ENCODE measurements at regions not wholly inside any gene's neighbourhood (a gene's known extent, or its start where the extent isn't known, plus 50 kb on each side); places are given as distances from the start of the nearest gene placed in this dataset.
A peak's percentile ranks its signal among the peaks of the same experiment; 100 is the strongest.

DNA sequence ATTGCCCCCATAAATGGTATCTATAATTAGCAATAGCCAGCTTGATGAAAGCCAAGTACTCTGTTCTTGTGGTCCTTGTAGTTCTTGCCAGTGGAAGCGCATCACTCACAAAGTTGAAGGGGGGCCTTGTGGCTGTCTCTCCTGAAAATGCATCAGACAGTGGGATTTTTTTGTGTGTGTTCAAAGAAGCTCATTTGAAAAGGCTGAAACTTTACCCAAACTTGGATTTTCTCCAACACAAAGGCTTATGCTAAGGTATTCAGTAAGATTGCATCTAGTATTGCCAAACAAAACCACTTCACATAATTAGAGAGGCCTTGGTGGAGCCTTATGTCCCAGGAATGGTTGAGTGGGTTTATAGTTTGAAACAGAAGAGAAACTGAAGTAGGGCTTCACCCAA, 216.7 kb upstream of the TMTC1 start:
- peak; percentile 38 to 54 for DNase-seq (ENCODE audit: low read depth in 2 of 2)
- no peak for TF ChIP-seq CTCF (IDR thresholded peaks at IDR 0.05; ENCODE audit: low read depth, low read length)
- H3K4me3 ChIP-seq (replicated peaks in 1 of 2; ENCODE audit: low read depth in 2 of 2, low read length in 2 of 2), result no peak overlapping the region

DNA sequence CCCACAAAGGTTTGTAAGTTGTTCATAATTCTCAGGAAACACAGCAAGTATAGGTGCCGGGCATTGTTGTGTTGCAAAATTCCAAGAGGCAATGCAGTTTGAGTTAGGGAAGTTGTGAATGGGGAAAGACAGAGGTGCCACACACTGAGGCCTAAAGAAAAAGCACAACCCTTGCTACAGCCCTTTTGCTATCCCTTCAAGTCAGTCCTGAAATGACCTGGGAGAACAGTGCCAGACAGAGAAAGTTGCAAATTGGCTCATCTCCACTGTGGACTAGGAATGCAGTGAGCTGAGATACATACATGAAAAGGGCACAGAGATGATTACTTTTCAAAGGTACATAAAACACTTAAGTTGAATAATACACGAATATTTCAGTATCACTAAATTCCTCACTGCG, 213.3 kb upstream of the TMTC1 start:
- no peak overlapping the region for H3K4me3 ChIP-seq (replicated peaks in 1 of 2; ENCODE audit: low read depth in 2 of 2, low read length in 2 of 2)
- no peak for TF ChIP-seq CTCF (IDR thresholded peaks at IDR 0.05; ENCODE audit: low read depth, low read length)
- no peak for DNase-seq (ENCODE audit: low read depth in 2 of 2)

- no peak overlapping the region for H3K4me3 ChIP-seq (replicated peaks in 1 of 2; ENCODE audit: low read depth in 2 of 2, low read length in 2 of 2)
- DNase-seq (ENCODE audit: low read depth in 2 of 2), result no peak
- no peak for TF ChIP-seq CTCF (IDR thresholded peaks at IDR 0.05; ENCODE audit: low read depth, low read length)
Observed at GRCh38 chr12:29992366-29992765, 208.6 kb upstream of the TMTC1 start.

GRCh38 chr12:29991924-29992323, 208.2 kb upstream of the TMTC1 start:
- DNase-seq (ENCODE audit: low read depth in 2 of 2), result peak in 1 of 2 donors; percentile 38
- no peak overlapping the region for H3K4me3 ChIP-seq (replicated peaks in 1 of 2; ENCODE audit: low read depth in 2 of 2, low read length in 2 of 2)
- no peak for TF ChIP-seq CTCF (IDR thresholded peaks at IDR 0.05; ENCODE audit: low read depth, low read length)

DNA sequence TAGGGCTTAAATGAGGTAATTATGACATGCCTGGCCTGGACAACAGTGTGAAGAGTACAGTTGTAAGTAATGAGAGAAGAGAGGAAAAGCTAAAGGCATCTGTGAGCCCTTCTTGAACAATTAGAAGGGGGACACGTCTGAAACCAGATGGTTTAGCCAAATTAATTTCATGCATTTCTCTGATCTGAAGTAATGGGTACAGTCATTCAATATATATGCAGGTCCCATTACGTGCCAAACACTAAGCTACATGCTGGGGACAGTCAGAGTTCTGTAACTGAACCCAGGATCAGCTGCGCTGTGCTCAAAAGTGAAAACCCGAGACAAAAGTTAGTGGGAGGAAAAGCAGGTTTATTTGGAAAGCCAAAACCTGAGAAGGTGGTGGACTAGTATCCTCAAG, 207.2 kb upstream of the TMTC1 start:
- TF ChIP-seq CTCF (IDR thresholded peaks at IDR 0.05; ENCODE audit: low read depth, low read length), result no peak
- peak in 1 of 2 donors; percentile 22 for DNase-seq (ENCODE audit: low read depth in 2 of 2)
- no peak overlapping the region for H3K4me3 ChIP-seq (replicated peaks in 1 of 2; ENCODE audit: low read depth in 2 of 2, low read length in 2 of 2)

- TF ChIP-seq CTCF (IDR thresholded peaks at IDR 0.05; ENCODE audit: low read depth, low read length), result no peak
- H3K4me3 ChIP-seq (replicated peaks in 1 of 2; ENCODE audit: low read depth in 2 of 2, low read length in 2 of 2), result no peak overlapping the region
- DNase-seq (ENCODE audit: low read depth in 2 of 2), result no peak
Observed at GRCh38 chr12:29983851-29984250, 200.1 kb upstream of the TMTC1 start.

- no peak for DNase-seq (ENCODE audit: low read depth in 2 of 2)
- no peak for TF ChIP-seq CTCF (IDR thresholded peaks at IDR 0.05; ENCODE audit: low read depth, low read length)
- H3K4me3 ChIP-seq (replicated peaks in 1 of 2; ENCODE audit: low read depth in 2 of 2, low read length in 2 of 2), result no peak overlapping the region
Observed at GRCh38 chr12:29980304-29980703, 196.6 kb upstream of the TMTC1 start.
